ENCODE measurements at regions not wholly inside any gene's neighbourhood (a gene's known extent, or its start where the extent isn't known, plus 50 kb on each side); places are given as distances from the start of the nearest gene placed in this dataset.

- H3K9me3 ChIP-seq (ENCODE audit: control insufficient read depth, low read length) = no peaks in the 10 kb centered on the region
- H3K79me1 ChIP-seq (replicated peaks; ENCODE audit: low read length, poor library complexity, severe bottlenecking) = no peaks in the 10 kb centered on the region
- no peak overlapping the region for H3K9ac ChIP-seq (ENCODE audit: low read length)
- H2BK12ac ChIP-seq (ENCODE audit: low read length in 2 of 2) = no peak overlapping the region
- no peak overlapping the region for H2AFZ ChIP-seq (ENCODE audit: low read depth, low read length)
- no peak overlapping the region for H2BK5ac ChIP-seq (ENCODE audit: low read depth, low read length, poor library complexity, severe bottlenecking)
- H2BK120ac ChIP-seq (ENCODE audit: low read depth, low read length) = no peak overlapping the region
- no peak for DNase-seq
- H3K4ac ChIP-seq (ENCODE audit: low read depth in 1 of 2, low read length in 2 of 2) = no peak overlapping the region
- no peak overlapping the region for H2BK15ac ChIP-seq (ENCODE audit: low read depth, poor library complexity, severe bottlenecking)
- H3K36me3 ChIP-seq (ENCODE audit: control insufficient read depth in 1 of 2, insufficient read depth in 2 of 2, low read depth in 1 of 2, low read length in 2 of 2) = no peaks in the 10 kb centered on the region
- 84% methylated on average over 4 of the region's 4 CpGs for WGBS
- no peaks in the 10 kb centered on the region for H3K27me3 ChIP-seq (ENCODE audit: control insufficient read depth in 1 of 2, insufficient read depth in 1 of 2, low read length in 2 of 2)
- H2AK5ac ChIP-seq (ENCODE audit: low read length, severe bottlenecking) = no peak overlapping the region
- no peak overlapping the region for H3K14ac ChIP-seq (ENCODE audit: low read length in 2 of 2)
- no peak overlapping the region for H3K23ac ChIP-seq (ENCODE audit: low read length in 2 of 2)
- no peak overlapping the region for H3K27ac ChIP-seq (ENCODE audit: low read length, poor library complexity, severe bottlenecking)
- H3K4me1 ChIP-seq (ENCODE audit: control insufficient read depth, insufficient read depth, low read depth, low read length) = no peaks in the 10 kb centered on the region
- no peak overlapping the region for H4K8ac ChIP-seq (ENCODE audit: low read length)
- no peak overlapping the region for H3K4me3 ChIP-seq (ENCODE audit: insufficient read depth in 1 of 2, low read depth in 1 of 2, low read length in 2 of 2)
- no peak overlapping the region for H3K18ac ChIP-seq (ENCODE audit: low read depth in 1 of 2, low read length in 2 of 2)
- no peak overlapping the region for H4K91ac ChIP-seq (ENCODE audit: low read length)
- H3K4me2 ChIP-seq (ENCODE audit: low read length, poor library complexity, severe bottlenecking) = no peak overlapping the region
Measured at GRCh38 chr6:88491266-88491880, 325.2 kb upstream of the CNR1 start.

DNA sequence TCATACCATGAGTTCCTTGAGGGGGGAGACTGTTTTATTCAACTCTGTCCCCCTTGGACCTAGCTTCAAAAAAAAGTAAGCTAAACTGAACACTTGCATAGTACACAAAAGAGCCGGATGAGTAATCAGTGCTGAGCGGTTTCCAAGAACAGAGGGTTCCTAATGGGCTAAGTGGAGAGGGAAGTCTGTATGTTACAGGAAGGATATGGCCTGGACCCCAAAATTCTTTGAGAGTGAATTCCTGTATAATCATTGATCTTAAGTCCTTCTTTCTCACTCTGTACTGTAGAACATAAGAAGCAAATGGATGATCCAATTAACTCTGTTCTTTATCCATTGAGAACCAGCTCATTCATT lies 324.7 kb upstream of the CNR1 start:
- DNase-seq = no peak

DNA sequence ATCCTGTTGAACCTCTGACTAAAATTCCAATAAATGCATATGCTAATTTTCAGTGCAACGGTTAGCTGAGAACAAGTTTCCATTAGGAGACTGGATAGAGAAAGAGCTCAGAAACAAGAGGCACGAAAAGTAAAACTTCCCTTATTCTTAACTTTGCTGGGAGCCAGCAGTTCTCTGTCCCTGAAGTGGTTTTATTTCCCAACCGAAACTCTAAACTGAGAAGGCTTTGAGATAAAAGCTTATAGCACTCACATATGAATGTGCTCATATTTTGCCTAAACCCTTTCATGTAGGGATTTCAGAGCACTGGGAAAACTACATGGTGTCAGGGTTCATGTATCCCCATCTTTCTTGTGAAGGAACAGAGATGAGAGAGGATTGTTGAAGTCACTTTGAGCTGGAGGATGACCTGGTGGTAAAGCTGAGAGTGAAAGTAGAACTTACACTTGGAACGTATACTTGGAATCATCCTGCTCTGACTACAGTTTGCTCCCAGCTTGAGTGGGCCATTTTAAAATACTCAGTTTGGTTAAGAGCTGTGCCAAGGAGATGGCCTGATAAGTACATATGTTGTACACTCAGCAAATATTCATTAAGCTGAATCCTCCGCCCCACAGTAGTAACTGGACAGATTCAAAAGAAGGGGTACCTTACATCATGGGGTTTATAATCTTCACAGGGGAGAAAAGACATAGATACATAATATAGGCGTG lies 324.2 kb upstream of the CNR1 start:
- Histone ChIP-seq H2AFZ (ENCODE audit: low read depth, low read length) (no peak overlapping the region), H3K18ac (ENCODE audit: low read depth in 1 of 2, low read length in 2 of 2) (no peak overlapping the region), H3K27ac (ENCODE audit: low read length, poor library complexity, severe bottlenecking) (no peak overlapping the region), H3K9me3 (ENCODE audit: control insufficient read depth, low read length) (peaks cover 4% of the 10 kb centered on the region), H4K8ac (ENCODE audit: low read length) (no peak overlapping the region), H2BK12ac (ENCODE audit: low read length in 2 of 2) (no peak overlapping the region), H2BK15ac (ENCODE audit: low read depth, poor library complexity, severe bottlenecking) (no peak overlapping the region), H3K4me3 (ENCODE audit: insufficient read depth in 1 of 2, low read depth in 1 of 2, low read length in 2 of 2) (no peak overlapping the region), H3K9ac (ENCODE audit: low read length) (no peak overlapping the region), H3K4me1 (ENCODE audit: control insufficient read depth, insufficient read depth, low read depth, low read length) (no peaks in the 10 kb centered on the region), H3K23ac (ENCODE audit: low read length in 2 of 2) (no peak overlapping the region), H2BK120ac (ENCODE audit: low read depth, low read length) (no peak overlapping the region), H3K14ac (ENCODE audit: low read length in 2 of 2) (no peak overlapping the region), H3K79me1 (replicated peaks; ENCODE audit: low read length, poor library complexity, severe bottlenecking) (no peaks in the 10 kb centered on the region), H4K91ac (ENCODE audit: low read length) (no peak overlapping the region), H3K4me2 (ENCODE audit: low read length, poor library complexity, severe bottlenecking) (no peak overlapping the region), H3K4ac (ENCODE audit: low read depth in 1 of 2, low read length in 2 of 2) (no peak overlapping the region), H3K36me3 (ENCODE audit: control insufficient read depth in 1 of 2, insufficient read depth in 2 of 2, low read depth in 1 of 2, low read length in 2 of 2) (no peaks in the 10 kb centered on the region), H3K27me3 (ENCODE audit: control insufficient read depth in 1 of 2, insufficient read depth in 1 of 2, low read length in 2 of 2) (no peaks in the 10 kb centered on the region), H2BK5ac (ENCODE audit: low read depth, low read length, poor library complexity, severe bottlenecking) (no peak overlapping the region), H2AK5ac (ENCODE audit: low read length, severe bottlenecking) (no peak overlapping the region)
- DNase-seq = no peak
- WGBS = 81% methylated on average over 6 of the region's 6 CpGs

More for the DNA sequence above, 324.7 kb upstream of the CNR1 start:
- Histone ChIP-seq H4K8ac (ENCODE audit: low read length) (no peak overlapping the region), H3K36me3 (ENCODE audit: control insufficient read depth in 1 of 2, insufficient read depth in 2 of 2, low read depth in 1 of 2, low read length in 2 of 2) (no peaks in the 10 kb centered on the region), H3K4me2 (ENCODE audit: low read length, poor library complexity, severe bottlenecking) (no peak overlapping the region), H3K4ac (ENCODE audit: low read depth in 1 of 2, low read length in 2 of 2) (no peak overlapping the region), H3K18ac (ENCODE audit: low read depth in 1 of 2, low read length in 2 of 2) (no peak overlapping the region), H3K4me1 (ENCODE audit: control insufficient read depth, insufficient read depth, low read depth, low read length) (no peaks in the 10 kb centered on the region), H3K27me3 (ENCODE audit: control insufficient read depth in 1 of 2, insufficient read depth in 1 of 2, low read length in 2 of 2) (no peaks in the 10 kb centered on the region), H3K27ac (ENCODE audit: low read length, poor library complexity, severe bottlenecking) (no peak overlapping the region), H3K9ac (ENCODE audit: low read length) (no peak overlapping the region), H3K14ac (ENCODE audit: low read length in 2 of 2) (no peak overlapping the region), H2BK12ac (ENCODE audit: low read length in 2 of 2) (no peak overlapping the region), H2BK15ac (ENCODE audit: low read depth, poor library complexity, severe bottlenecking) (no peak overlapping the region), H4K91ac (ENCODE audit: low read length) (no peak overlapping the region), H3K4me3 (ENCODE audit: insufficient read depth in 1 of 2, low read depth in 1 of 2, low read length in 2 of 2) (no peak overlapping the region), H2BK120ac (ENCODE audit: low read depth, low read length) (no peak overlapping the region), H2AK5ac (ENCODE audit: low read length, severe bottlenecking) (no peak overlapping the region), H3K9me3 (ENCODE audit: control insufficient read depth, low read length) (peaks cover 3% of the 10 kb centered on the region), H3K79me1 (replicated peaks; ENCODE audit: low read length, poor library complexity, severe bottlenecking) (no peaks in the 10 kb centered on the region), H3K23ac (ENCODE audit: low read length in 2 of 2) (no peak overlapping the region), H2AFZ (ENCODE audit: low read depth, low read length) (no peak overlapping the region), H2BK5ac (ENCODE audit: low read depth, low read length, poor library complexity, severe bottlenecking) (no peak overlapping the region)
- WGBS = 91% methylated on average over 2 of the region's 2 CpGs

DNA sequence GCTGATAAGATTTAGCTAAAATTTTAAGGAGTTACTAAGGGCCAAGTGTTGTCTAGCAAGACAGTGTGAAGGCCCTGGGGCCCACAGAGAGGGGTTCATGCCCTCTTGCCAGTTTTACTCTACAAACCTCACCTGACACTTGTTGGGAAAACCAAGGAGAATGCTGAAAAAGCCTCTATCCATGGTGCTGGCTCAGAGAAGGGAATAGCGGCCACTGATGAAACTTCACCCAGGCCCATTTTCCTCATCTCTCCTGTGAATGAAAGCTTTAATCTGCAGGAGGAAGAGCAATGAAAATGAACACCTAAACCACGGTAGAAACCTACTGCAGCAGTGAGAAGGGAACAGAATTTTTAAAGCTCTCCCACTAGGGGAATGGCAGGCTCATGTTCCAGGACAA lies 317.3 kb upstream of the CNR1 start:
- H4K91ac ChIP-seq (ENCODE audit: low read length) = no peak overlapping the region
- no peaks in the 10 kb centered on the region for H3K4me1 ChIP-seq (ENCODE audit: control insufficient read depth, insufficient read depth, low read depth, low read length)
- H4K8ac ChIP-seq (ENCODE audit: low read length) = no peak overlapping the region
- H3K36me3 ChIP-seq (ENCODE audit: control insufficient read depth in 1 of 2, insufficient read depth in 2 of 2, low read depth in 1 of 2, low read length in 2 of 2) = no peaks in the 10 kb centered on the region
- H3K9ac ChIP-seq (ENCODE audit: low read length) = no peak overlapping the region
- H3K27ac ChIP-seq (ENCODE audit: low read length, poor library complexity, severe bottlenecking) = no peak overlapping the region
- H2BK12ac ChIP-seq (ENCODE audit: low read length in 2 of 2) = no peak overlapping the region
- no peak overlapping the region for H3K23ac ChIP-seq (ENCODE audit: low read length in 2 of 2)
- no peaks in the 10 kb centered on the region for H3K79me1 ChIP-seq (replicated peaks; ENCODE audit: low read length, poor library complexity, severe bottlenecking)
- no peak overlapping the region for H2AFZ ChIP-seq (ENCODE audit: low read depth, low read length)
- H3K4ac ChIP-seq (ENCODE audit: low read depth in 1 of 2, low read length in 2 of 2) = no peak overlapping the region
- no peak overlapping the region for H3K4me3 ChIP-seq (ENCODE audit: insufficient read depth in 1 of 2, low read depth in 1 of 2, low read length in 2 of 2)
- DNase-seq = no peak
- peaks cover 21% of the 10 kb centered on the region for H3K9me3 ChIP-seq (ENCODE audit: control insufficient read depth, low read length)
- H3K18ac ChIP-seq (ENCODE audit: low read depth in 1 of 2, low read length in 2 of 2) = no peak overlapping the region
- WGBS = 67% methylated on average over 1 of the region's 2 CpGs
- no peak overlapping the region for H2BK15ac ChIP-seq (ENCODE audit: low read depth, poor library complexity, severe bottlenecking)
- peaks cover 0 to 8% of the 10 kb centered on the region in 2 experiments for H3K27me3 ChIP-seq (ENCODE audit: control insufficient read depth in 1 of 2, insufficient read depth in 1 of 2, low read length in 2 of 2)
- no peak overlapping the region for H3K4me2 ChIP-seq (ENCODE audit: low read length, poor library complexity, severe bottlenecking)
- no peak overlapping the region for H2AK5ac ChIP-seq (ENCODE audit: low read length, severe bottlenecking)
- no peak overlapping the region for H2BK120ac ChIP-seq (ENCODE audit: low read depth, low read length)
- no peak overlapping the region for H2BK5ac ChIP-seq (ENCODE audit: low read depth, low read length, poor library complexity, severe bottlenecking)
- H3K14ac ChIP-seq (ENCODE audit: low read length in 2 of 2) = no peak overlapping the region

Data from mesenchymal stem cell (in vitro differentiated cells and primary cell).